GM12878 (cell line): ENCODE measurements at regions not wholly inside any gene's neighbourhood (a gene's known extent, or its start where the extent isn't known, plus 50 kb on each side); places are given as distances from the start of the nearest gene placed in this dataset.
A peak's percentile ranks its signal among the peaks of the same experiment; 100 is the strongest.
"Not testable (repeated sequence)": the region's sequence is repeated elsewhere in the genome, so short reads cannot be mapped to it uniquely, and the experiment has no call there.

Source experiments
- ATAC-seq: fragments of 200-7000 bp; cut with Tn5 transposase; 3 replicates; pipeline ENCODE4 v1.9.1; 2020; ENCODE audit warnings: mild to moderate bottlenecking, moderate library complexity
- BruUV-seq: library from RNA; stranded (reverse); fragments of 400-500 nt; replicated peaks from 2 replicates; lab custom pipeline; 2021; lab: Mats Ljungman, UMichigan
- CTCF ChIA-PET: fragments of 300-600 bp; sonication (Branson Sonifier 250); formaldehyde crosslinking; extraction: SDS; loops from one replicate; lab custom pipeline; 2021; ENCODE audit warnings: inconsistent platforms; lab: Yijun Ruan, JAX
- POLR2A ChIA-PET: fragments of 350-600 bp; formaldehyde crosslinking; extraction: SDS; loops from one replicate; lab custom pipeline; 2021; ENCODE audit warnings: inconsistent platforms; lab: Charles Lee
- RAD21 ChIA-PET: fragments of 300-600 bp; sonication (Branson Sonifier 250); formaldehyde crosslinking; loops from one replicate; lab custom pipeline; 2023; ENCODE audit warnings: antibody characterized with exemption; ENCODE audit not compliant: unreplicated experiment; lab: Charles Lee
- SMC1A ChIA-PET: fragments of 300-600 bp; sonication (Branson Sonifier 250); formaldehyde crosslinking; loops from one replicate; lab custom pipeline; 2023; ENCODE audit not compliant: unreplicated experiment, uncharacterized antibody; lab: Charles Lee
- DNase-seq: peaks from one replicate; pipeline ENCODE4 v3.0.0-alpha.2; 2011; ENCODE audit warnings: low read depth, low spot score
- FAIRE-seq: peaks from 3 replicates; lab custom pipeline; 2011; peaks lifted over from hg19 to GRCh38; lab: Jason Lieb, UNC
- H2AFZ ChIP-seq: 2 replicates; pipeline ENCODE4 v1.6.0; 2011; ENCODE audit warnings: low read depth, low read length, control low read depth; ENCODE audit not compliant: control insufficient read depth
- H3K27ac ChIP-seq: 2 replicates; pipeline ENCODE4 v1.5.1; 2011; ENCODE audit warnings: control low read depth; ENCODE audit not compliant: control insufficient read depth, insufficient read depth
- H3K27me3 ChIP-seq, 2 experiments: replicated peaks in 1 of 2; 2 replicates each; pipeline versions ENCODE4 v1.6.0 to v1.6.1; 2011; ENCODE audit warnings: low read length in 1 of 2; ENCODE audit not compliant: control insufficient read depth in 2 of 2, insufficient read depth in 2 of 2
- H3K36me3 ChIP-seq, 2 experiments: 2 replicates each; pipeline ENCODE4 v1.5.1; 2011; ENCODE audit warnings: low read length in 1 of 2; ENCODE audit not compliant: control insufficient read depth in 2 of 2, insufficient read depth in 2 of 2
- H3K4me1 ChIP-seq: 2 replicates; pipeline ENCODE4 v1.6.1; 2011; ENCODE audit warnings: mild to moderate bottlenecking, low read length, moderate library complexity, mixed read lengths; ENCODE audit not compliant: control insufficient read depth, insufficient read depth
- H3K4me2 ChIP-seq: 2 replicates; pipeline ENCODE4 v1.6.0; 2011; ENCODE audit warnings: control low read depth; ENCODE audit not compliant: control insufficient read depth, insufficient read depth
- H3K4me3 ChIP-seq: fragments of 200-600 bp; sonication (generic); 2 replicates; pipeline ENCODE4 v1.5.1; 2016
- H3K79me2 ChIP-seq: 2 replicates; pipeline ENCODE4 v1.6.0; 2011; ENCODE audit warnings: low read length; ENCODE audit not compliant: control insufficient read depth, insufficient read depth
- H3K9ac ChIP-seq: 2 replicates; pipeline ENCODE4 v1.8.0; 2011; ENCODE audit warnings: low read length, control low read depth, mixed read lengths; ENCODE audit not compliant: control insufficient read depth, insufficient read depth
- H3K9me3 ChIP-seq: replicated peaks from 3 replicates; pipeline ENCODE4 v1.5.1; 2011; ENCODE audit warnings: mild to moderate bottlenecking, low read length; ENCODE audit not compliant: control insufficient read depth, insufficient read depth
- H4K20me1 ChIP-seq: 2 replicates; pipeline ENCODE4 v1.6.0; 2011; ENCODE audit not compliant: control insufficient read depth, insufficient read depth
- GATAD2B ChIP-seq: fragments of 450-650 bp; conservative IDR thresholded peaks from 2 replicates; pipeline ENCODE4 v1.6.1; 2017; ENCODE audit warnings: low read depth, mild to moderate bottlenecking, moderate library complexity
- JUND ChIP-seq: IDR thresholded peaks from 2 replicates; pipeline ENCODE4 v1.6.1; 2012; ENCODE audit warnings: low read depth, mild to moderate bottlenecking, low read length, improper control_type of control experiment, moderate library complexity
- NFYB ChIP-seq: IDR thresholded peaks from 2 replicates; pipeline ENCODE4 v1.6.1; 2011; ENCODE audit warnings: low read depth, mild to moderate bottlenecking, low read length, improper control_type of control experiment, moderate library complexity; ENCODE audit not compliant: insufficient read depth
- RCOR1 ChIP-seq: conservative IDR thresholded peaks from 2 replicates; pipeline ENCODE4 v1.6.1; 2012; ENCODE audit warnings: low read depth, low read length, improper control_type of control experiment
- SMAD1 ChIP-seq: fragments of 450-650 bp; IDR thresholded peaks from 2 replicates; pipeline ENCODE4 v1.6.1; 2018; ENCODE audit warnings: mild to moderate bottlenecking, low read depth; ENCODE audit not compliant: partially characterized antibody
- SRF ChIP-seq, 2 experiments: IDR thresholded peaks; 2 replicates each; pipeline ENCODE4 v1.6.1; 2011; ENCODE audit warnings: low read depth in 2 of 2, low read length in 2 of 2, mild to moderate bottlenecking in 1 of 2, moderate library complexity in 1 of 2
- WGBS: methylation state at CpG from one replicate; pipeline ENCODE4 v1.1.6; 2016; ENCODE audit warnings: low lambda C conversion rate; ENCODE audit not compliant: insufficient replicate concordance, insufficient coverage; ENCODE audit errors: missing lambda C conversion rate; 5-methylcytosine and 5-hydroxymethylcytosine counted together
- in situ Hi-C: fragments of 300-500 bp; cut with MboI; formaldehyde crosslinking; loops from 9 replicates; pipeline ENCODE4 v1.14.3; 2018; ENCODE audit warnings: mixed read lengths
- intact Hi-C: fragments of 100-400 bp; cut with micrococcal nuclease; formaldehyde crosslinking; loops from one replicate; pipeline ENCODE4 v1.14.2; 2022; ENCODE audit not compliant: unreplicated experiment
- TF ChIP-seq, protein P1 (sequence below): fragments of 450-650 bp; IDR thresholded peaks from 2 replicates; pipeline ENCODE4 v1.6.1; 2017; ENCODE audit warnings: mild to moderate bottlenecking, low read depth, inconsistent platforms; ENCODE audit not compliant: poor library complexity, severe bottlenecking
- TF ChIP-seq, protein P2 (sequence below): fragments of 450-650 bp; formaldehyde crosslinking; IDR thresholded peaks from 2 replicates; pipeline ENCODE4 v1.4.0; 2020; ENCODE audit warnings: mild to moderate bottlenecking, moderate library complexity
- TF ChIP-seq, protein P3 (sequence below): fragments of 450-650 bp; IDR thresholded peaks from 2 replicates; pipeline ENCODE4 v1.6.1; 2017; ENCODE audit warnings: mild to moderate bottlenecking, moderate library complexity
- TF ChIP-seq, protein P4 (sequence below): IDR thresholded peaks from 2 replicates; pipeline ENCODE4 v1.6.1; 2011; ENCODE audit warnings: borderline replicate concordance, low read depth, mild to moderate bottlenecking, moderate library complexity, mixed read lengths, low read length; ENCODE audit not compliant: insufficient read depth; ENCODE audit errors: extremely low read length

- TF ChIP-seq, protein P1, sequence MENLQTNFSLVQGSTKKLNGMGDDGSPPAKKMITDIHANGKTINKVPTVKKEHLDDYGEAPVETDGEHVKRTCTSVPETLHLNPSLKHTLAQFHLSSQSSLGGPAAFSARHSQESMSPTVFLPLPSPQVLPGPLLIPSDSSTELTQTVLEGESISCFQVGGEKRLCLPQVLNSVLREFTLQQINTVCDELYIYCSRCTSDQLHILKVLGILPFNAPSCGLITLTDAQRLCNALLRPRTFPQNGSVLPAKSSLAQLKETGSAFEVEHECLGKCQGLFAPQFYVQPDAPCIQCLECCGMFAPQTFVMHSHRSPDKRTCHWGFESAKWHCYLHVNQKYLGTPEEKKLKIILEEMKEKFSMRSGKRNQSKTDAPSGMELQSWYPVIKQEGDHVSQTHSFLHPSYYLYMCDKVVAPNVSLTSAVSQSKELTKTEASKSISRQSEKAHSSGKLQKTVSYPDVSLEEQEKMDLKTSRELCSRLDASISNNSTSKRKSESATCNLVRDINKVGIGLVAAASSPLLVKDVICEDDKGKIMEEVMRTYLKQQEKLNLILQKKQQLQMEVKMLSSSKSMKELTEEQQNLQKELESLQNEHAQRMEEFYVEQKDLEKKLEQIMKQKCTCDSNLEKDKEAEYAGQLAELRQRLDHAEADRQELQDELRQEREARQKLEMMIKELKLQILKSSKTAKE = no peak
- TF ChIP-seq, protein P2, sequence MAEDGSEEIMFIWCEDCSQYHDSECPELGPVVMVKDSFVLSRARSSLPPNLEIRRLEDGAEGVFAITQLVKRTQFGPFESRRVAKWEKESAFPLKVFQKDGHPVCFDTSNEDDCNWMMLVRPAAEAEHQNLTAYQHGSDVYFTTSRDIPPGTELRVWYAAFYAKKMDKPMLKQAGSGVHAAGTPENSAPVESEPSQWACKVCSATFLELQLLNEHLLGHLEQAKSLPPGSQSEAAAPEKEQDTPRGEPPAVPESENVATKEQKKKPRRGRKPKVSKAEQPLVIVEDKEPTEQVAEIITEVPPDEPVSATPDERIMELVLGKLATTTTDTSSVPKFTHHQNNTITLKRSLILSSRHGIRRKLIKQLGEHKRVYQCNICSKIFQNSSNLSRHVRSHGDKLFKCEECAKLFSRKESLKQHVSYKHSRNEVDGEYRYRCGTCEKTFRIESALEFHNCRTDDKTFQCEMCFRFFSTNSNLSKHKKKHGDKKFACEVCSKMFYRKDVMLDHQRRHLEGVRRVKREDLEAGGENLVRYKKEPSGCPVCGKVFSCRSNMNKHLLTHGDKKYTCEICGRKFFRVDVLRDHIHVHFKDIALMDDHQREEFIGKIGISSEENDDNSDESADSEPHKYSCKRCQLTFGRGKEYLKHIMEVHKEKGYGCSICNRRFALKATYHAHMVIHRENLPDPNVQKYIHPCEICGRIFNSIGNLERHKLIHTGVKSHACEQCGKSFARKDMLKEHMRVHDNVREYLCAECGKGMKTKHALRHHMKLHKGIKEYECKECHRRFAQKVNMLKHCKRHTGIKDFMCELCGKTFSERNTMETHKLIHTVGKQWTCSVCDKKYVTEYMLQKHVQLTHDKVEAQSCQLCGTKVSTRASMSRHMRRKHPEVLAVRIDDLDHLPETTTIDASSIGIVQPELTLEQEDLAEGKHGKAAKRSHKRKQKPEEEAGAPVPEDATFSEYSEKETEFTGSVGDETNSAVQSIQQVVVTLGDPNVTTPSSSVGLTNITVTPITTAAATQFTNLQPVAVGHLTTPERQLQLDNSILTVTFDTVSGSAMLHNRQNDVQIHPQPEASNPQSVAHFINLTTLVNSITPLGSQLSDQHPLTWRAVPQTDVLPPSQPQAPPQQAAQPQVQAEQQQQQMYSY (CRISPR knock-in tag) = no peak
- TF ChIP-seq JUND = no peak
- TF ChIP-seq, protein P3, sequence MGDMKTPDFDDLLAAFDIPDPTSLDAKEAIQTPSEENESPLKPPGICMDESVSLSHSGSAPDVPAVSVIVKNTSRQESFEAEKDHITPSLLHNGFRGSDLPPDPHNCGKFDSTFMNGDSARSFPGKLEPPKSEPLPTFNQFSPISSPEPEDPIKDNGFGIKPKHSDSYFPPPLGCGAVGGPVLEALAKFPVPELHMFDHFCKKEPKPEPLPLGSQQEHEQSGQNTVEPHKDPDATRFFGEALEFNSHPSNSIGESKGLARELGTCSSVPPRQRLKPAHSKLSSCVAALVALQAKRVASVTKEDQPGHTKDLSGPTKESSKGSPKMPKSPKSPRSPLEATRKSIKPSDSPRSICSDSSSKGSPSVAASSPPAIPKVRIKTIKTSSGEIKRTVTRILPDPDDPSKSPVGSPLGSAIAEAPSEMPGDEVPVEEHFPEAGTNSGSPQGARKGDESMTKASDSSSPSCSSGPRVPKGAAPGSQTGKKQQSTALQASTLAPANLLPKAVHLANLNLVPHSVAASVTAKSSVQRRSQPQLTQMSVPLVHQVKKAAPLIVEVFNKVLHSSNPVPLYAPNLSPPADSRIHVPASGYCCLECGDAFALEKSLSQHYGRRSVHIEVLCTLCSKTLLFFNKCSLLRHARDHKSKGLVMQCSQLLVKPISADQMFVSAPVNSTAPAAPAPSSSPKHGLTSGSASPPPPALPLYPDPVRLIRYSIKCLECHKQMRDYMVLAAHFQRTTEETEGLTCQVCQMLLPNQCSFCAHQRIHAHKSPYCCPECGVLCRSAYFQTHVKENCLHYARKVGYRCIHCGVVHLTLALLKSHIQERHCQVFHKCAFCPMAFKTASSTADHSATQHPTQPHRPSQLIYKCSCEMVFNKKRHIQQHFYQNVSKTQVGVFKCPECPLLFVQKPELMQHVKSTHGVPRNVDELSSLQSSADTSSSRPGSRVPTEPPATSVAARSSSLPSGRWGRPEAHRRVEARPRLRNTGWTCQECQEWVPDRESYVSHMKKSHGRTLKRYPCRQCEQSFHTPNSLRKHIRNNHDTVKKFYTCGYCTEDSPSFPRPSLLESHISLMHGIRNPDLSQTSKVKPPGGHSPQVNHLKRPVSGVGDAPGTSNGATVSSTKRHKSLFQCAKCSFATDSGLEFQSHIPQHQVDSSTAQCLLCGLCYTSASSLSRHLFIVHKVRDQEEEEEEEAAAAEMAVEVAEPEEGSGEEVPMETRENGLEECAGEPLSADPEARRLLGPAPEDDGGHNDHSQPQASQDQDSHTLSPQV = no peak
- no peak for TF ChIP-seq SRF (IDR thresholded peaks at IDR 0.05; ENCODE audit: low read depth in 2 of 2, low read length in 2 of 2)
- no peak for TF ChIP-seq SMAD1
- TF ChIP-seq GATAD2B = no peak
- TF ChIP-seq, protein P4, sequence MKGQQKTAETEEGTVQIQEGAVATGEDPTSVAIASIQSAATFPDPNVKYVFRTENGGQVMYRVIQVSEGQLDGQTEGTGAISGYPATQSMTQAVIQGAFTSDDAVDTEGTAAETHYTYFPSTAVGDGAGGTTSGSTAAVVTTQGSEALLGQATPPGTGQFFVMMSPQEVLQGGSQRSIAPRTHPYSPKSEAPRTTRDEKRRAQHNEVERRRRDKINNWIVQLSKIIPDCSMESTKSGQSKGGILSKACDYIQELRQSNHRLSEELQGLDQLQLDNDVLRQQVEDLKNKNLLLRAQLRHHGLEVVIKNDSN = no peak
- no peak for TF ChIP-seq RCOR1
- no peak for TF ChIP-seq NFYB
Measured at GRCh38 chr4:30122711-30123110, 597.5 kb upstream of the PCDH7 start (continued).

DNA sequence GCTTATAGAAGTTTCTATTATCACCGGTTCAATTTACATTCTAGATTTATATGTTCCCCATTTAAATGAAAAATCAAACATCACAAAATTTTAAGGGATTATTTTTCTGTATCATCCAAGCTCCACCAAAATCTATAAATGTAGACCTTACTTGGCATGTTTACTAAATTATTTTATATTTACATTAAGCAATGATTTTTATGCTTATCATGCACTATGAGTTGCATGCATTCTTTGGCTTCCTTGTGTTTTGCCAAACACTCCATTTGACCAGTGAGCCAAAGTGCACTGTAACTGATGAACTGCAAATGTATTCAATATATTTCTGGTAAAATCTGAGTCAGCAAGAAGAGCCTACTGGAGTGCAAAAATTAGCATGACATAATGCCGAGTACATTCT lies 595.5 kb upstream of the PCDH7 start:
- H4K20me1 ChIP-seq, H3K4me3 ChIP-seq, H3K79me2 ChIP-seq, ATAC-seq, SMC1A ChIA-PET, H3K27me3 ChIP-seq, H3K4me1 ChIP-seq, H3K9ac ChIP-seq, CTCF ChIA-PET, H3K9me3 ChIP-seq, H3K27ac ChIP-seq, H2AFZ ChIP-seq, DNase-seq, H3K4me2 ChIP-seq, H3K36me3 ChIP-seq, in situ Hi-C loops, intact Hi-C loops, POLR2A ChIA-PET, BruUV-seq, RAD21 ChIA-PET: not testable (repeated sequence)
- 50% methylated on average over 1 of the region's 2 CpGs for WGBS
- peak; percentile 71 for FAIRE-seq
